ENCODE measurements at regions not wholly inside any gene's neighbourhood (a gene's known extent, or its start where the extent isn't known, plus 50 kb on each side); places are given as distances from the start of the nearest gene placed in this dataset.
"Not testable (repeated sequence)": the region's sequence is repeated elsewhere in the genome, so short reads cannot be mapped to it uniquely, and the experiment has no call there.

DNA sequence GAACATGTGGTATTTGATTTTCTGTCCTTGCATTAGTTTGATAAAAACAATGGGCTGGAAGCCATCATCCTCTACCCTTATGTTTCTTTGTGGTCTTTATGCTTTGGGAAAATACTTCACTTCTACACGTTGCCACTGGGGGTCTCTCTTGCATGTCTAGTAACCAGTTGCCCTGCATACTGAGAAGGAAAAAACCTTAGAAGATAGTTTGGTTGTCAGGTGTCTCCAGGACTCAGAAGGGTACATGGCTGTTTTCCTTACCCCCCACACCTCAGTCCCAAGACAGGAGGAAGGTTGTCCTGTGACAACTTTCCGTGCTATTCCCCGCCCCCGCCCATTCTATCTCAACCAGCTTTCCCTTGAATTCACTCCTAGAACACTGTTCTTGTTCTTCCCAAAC, 62.1 kb upstream of the LANCL3 start:
- Histone ChIP-seq H3K79me2 (ENCODE audit: insufficient read depth, low read length) (no peaks in the 10 kb centered on the region), H3K4me2 (ENCODE audit: low read depth, low read length, poor library complexity, severe bottlenecking) (no peak overlapping the region), H3K27me3 (ENCODE audit: insufficient read depth, low read length, poor library complexity, severe bottlenecking) (no peaks in the 10 kb centered on the region), H3K36me3 (ENCODE audit: insufficient read depth, low read length) (no peaks in the 10 kb centered on the region), H3K4me3 (ENCODE audit: low read length, poor library complexity, severe bottlenecking) (no peak overlapping the region), H3F3A (ENCODE audit: low read depth) (no peaks in the 10 kb centered on the region), H3K4me1 (ENCODE audit: insufficient read depth, low read length, poor library complexity, severe bottlenecking) (no peaks in the 10 kb centered on the region), H2AFZ (ENCODE audit: low read length) (peak overlapping the region; percentile 46; the same call in 1 of the 2 replicates), H3K9me2 (replicated peaks; ENCODE audit: low read depth, low read length) (no peaks in the 10 kb centered on the region), H3K9ac (ENCODE audit: low read depth, low read length, poor library complexity, severe bottlenecking) (no peak overlapping the region), H3K9me3 (ENCODE audit: insufficient read depth, low read depth, low read length) (no peaks in the 10 kb centered on the region), H4K20me1 (ENCODE audit: insufficient read depth, low read length, poor library complexity, severe bottlenecking) (no peaks in the 10 kb centered on the region)
- TF ChIP-seq, protein P1, sequence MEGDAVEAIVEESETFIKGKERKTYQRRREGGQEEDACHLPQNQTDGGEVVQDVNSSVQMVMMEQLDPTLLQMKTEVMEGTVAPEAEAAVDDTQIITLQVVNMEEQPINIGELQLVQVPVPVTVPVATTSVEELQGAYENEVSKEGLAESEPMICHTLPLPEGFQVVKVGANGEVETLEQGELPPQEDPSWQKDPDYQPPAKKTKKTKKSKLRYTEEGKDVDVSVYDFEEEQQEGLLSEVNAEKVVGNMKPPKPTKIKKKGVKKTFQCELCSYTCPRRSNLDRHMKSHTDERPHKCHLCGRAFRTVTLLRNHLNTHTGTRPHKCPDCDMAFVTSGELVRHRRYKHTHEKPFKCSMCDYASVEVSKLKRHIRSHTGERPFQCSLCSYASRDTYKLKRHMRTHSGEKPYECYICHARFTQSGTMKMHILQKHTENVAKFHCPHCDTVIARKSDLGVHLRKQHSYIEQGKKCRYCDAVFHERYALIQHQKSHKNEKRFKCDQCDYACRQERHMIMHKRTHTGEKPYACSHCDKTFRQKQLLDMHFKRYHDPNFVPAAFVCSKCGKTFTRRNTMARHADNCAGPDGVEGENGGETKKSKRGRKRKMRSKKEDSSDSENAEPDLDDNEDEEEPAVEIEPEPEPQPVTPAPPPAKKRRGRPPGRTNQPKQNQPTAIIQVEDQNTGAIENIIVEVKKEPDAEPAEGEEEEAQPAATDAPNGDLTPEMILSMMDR (conservative IDR thresholded peaks at IDR 0.05; ENCODE audit: low read length) = peak; percentile 50
- TF ChIP-seq EZH2phosphoT487 (IDR thresholded peaks at IDR 0.05; ENCODE audit: borderline replicate concordance) = no peak

DNA sequence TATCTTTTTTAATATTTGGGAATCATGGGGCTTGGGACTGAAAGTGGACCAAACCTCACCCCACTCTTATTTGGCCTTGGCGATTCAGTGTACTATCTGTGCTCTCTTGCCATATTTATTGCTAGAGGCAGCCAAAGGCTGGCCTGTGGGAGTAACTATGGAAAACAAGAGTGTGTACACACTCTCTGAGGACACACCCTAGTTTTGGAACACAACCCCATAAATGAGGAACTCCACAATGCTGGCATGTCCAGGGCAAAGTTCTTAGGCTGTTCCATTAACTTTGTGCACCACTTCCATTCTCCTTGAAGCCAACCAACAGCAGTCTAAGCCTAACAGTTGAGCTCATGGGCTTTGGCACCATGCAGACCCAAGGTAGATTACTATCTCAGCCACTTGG, 54.9 kb upstream of the LANCL3 start:
- not testable (repeated sequence) for H2AFZ ChIP-seq (ENCODE audit: low read length); H4K20me1 ChIP-seq (ENCODE audit: insufficient read depth, low read length, poor library complexity, severe bottlenecking); H3K36me3 ChIP-seq (ENCODE audit: insufficient read depth, low read length); H3K4me1 ChIP-seq (ENCODE audit: insufficient read depth, low read length, poor library complexity, severe bottlenecking); H3K4me3 ChIP-seq (ENCODE audit: low read length, poor library complexity, severe bottlenecking); H3K4me2 ChIP-seq (ENCODE audit: low read depth, low read length, poor library complexity, severe bottlenecking); H3F3A ChIP-seq (ENCODE audit: low read depth); H3K9ac ChIP-seq (ENCODE audit: low read depth, low read length, poor library complexity, severe bottlenecking); H3K79me2 ChIP-seq (ENCODE audit: insufficient read depth, low read length); H3K9me3 ChIP-seq (ENCODE audit: insufficient read depth, low read depth, low read length); H3K9me2 ChIP-seq (replicated peaks; ENCODE audit: low read depth, low read length); H3K27me3 ChIP-seq (ENCODE audit: insufficient read depth, low read length, poor library complexity, severe bottlenecking)

DNA sequence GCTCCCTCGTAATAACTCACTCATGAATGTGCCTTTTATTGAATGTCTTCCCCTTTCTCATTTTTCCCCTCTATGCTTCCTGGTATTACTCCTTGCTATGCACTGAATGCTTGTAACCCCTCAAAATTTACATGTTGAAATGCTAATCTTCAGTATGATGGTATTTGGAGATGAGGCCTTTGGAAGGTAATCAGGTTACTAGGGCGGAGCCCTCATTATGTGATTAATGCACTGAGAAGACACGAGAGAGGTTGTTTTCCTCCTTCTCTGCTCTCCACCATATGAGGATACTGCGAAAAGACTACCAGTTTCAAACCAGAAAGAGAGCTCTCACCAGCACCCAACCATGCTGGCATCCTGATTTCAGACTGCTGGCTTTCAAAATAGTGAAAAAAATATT, 52.2 kb upstream of the LANCL3 start:
- not testable (repeated sequence) for H3F3A ChIP-seq (ENCODE audit: low read depth)

DNA sequence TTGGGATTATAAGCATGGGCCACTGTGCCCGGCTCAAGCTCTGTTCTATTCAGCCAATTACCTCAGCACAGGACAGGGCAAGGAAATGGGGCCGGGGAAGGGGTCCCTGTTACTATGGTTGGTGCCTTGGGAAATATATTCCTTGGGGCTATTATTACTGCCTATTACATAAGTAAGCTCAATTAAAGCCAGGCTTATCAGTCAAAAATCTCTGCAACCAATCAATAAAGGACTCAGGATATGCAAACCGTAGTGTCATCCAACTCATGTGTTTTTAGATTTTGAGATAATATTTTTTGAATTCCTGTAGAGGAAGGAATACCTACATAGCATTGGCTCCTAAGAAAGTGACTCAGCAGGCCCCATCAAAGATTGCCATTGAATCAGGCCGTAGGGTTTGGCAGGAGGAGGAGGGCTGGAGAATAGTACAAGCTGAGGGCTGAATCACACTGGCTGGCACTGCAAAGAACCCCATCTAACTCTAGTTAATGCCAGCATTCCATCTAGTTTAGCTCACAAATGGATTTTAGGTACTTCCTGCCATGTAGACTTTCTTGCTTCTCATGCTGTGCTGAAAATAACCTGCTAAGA, 50.5 kb upstream of the LANCL3 start:
- not testable (repeated sequence) for H3K9me2 ChIP-seq (replicated peaks; ENCODE audit: low read depth, low read length); H3K4me3 ChIP-seq (ENCODE audit: low read length, poor library complexity, severe bottlenecking); H3K4me2 ChIP-seq (ENCODE audit: low read depth, low read length, poor library complexity, severe bottlenecking); H3K9ac ChIP-seq (ENCODE audit: low read depth, low read length, poor library complexity, severe bottlenecking); H4K20me1 ChIP-seq (ENCODE audit: insufficient read depth, low read length, poor library complexity, severe bottlenecking); H2AFZ ChIP-seq (ENCODE audit: low read length); H3K79me2 ChIP-seq (ENCODE audit: insufficient read depth, low read length); H3K36me3 ChIP-seq (ENCODE audit: insufficient read depth, low read length); H3K4me1 ChIP-seq (ENCODE audit: insufficient read depth, low read length, poor library complexity, severe bottlenecking); H3F3A ChIP-seq (ENCODE audit: low read depth); H3K27me3 ChIP-seq (ENCODE audit: insufficient read depth, low read length, poor library complexity, severe bottlenecking); H3K9me3 ChIP-seq (ENCODE audit: insufficient read depth, low read depth, low read length)

More for the DNA sequence above, 52.2 kb upstream of the LANCL3 start:
- H3K27me3 ChIP-seq (ENCODE audit: insufficient read depth, low read length, poor library complexity, severe bottlenecking); H3K9ac ChIP-seq (ENCODE audit: low read depth, low read length, poor library complexity, severe bottlenecking); H2AFZ ChIP-seq (ENCODE audit: low read length); H4K20me1 ChIP-seq (ENCODE audit: insufficient read depth, low read length, poor library complexity, severe bottlenecking); H3K36me3 ChIP-seq (ENCODE audit: insufficient read depth, low read length); H3K9me3 ChIP-seq (ENCODE audit: insufficient read depth, low read depth, low read length); H3K79me2 ChIP-seq (ENCODE audit: insufficient read depth, low read length); H3K4me3 ChIP-seq (ENCODE audit: low read length, poor library complexity, severe bottlenecking); H3K4me2 ChIP-seq (ENCODE audit: low read depth, low read length, poor library complexity, severe bottlenecking); H3K9me2 ChIP-seq (replicated peaks; ENCODE audit: low read depth, low read length); H3K4me1 ChIP-seq (ENCODE audit: insufficient read depth, low read length, poor library complexity, severe bottlenecking): not testable (repeated sequence)

Data from Loucy (cell line).